LNCaP clone FGC (cell line): ENCODE measurements at regions not wholly inside any gene's neighbourhood (a gene's known extent, or its start where the extent isn't known, plus 50 kb on each side); places are given as distances from the start of the nearest gene placed in this dataset.

Experiments used
- DNase-seq: peaks from one replicate; pipeline ENCODE4 v3.0.0-alpha.2; 2011; ENCODE audit warnings: low read depth
- H3K4me3 ChIP-seq: 2 replicates; pipeline ENCODE4 v1.5.1; 2011; ENCODE audit warnings: mild to moderate bottlenecking, low read depth, low read length, control low read depth
- TF ChIP-seq, protein P1 (sequence below): IDR thresholded peaks from 2 replicates; pipeline ENCODE4 v1.5.1; 2012; ENCODE audit warnings: mild to moderate bottlenecking; ENCODE audit not compliant: control insufficient read depth, insufficient read depth; ENCODE audit errors: extremely low read depth

DNA sequence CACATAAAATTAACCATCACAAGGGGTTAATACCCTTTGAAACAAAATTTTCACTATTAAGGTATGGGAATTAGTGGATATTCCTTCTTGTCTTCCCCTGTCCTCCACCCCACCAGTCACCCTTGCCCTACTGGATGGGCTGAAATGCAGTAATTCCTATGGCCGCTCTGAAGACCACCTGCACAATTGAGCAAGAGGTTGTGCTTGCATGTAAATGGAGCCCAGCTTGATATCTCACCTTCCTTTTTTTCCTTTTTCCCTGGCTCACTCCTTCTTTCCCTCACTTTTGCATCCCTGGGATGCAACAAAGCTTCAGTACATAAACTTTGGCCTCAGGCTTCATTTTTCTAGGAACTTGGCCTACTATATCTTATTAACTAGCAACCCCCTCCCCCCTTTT lies 184.6 kb downstream of the SNX10 start:
- H3K4me3 ChIP-seq = no peak overlapping the region
- no peak for DNase-seq

GRCh38 chr7:26477381-26477990 lies 185.8 kb downstream of the SNX10 start:
- TF ChIP-seq, protein P1, sequence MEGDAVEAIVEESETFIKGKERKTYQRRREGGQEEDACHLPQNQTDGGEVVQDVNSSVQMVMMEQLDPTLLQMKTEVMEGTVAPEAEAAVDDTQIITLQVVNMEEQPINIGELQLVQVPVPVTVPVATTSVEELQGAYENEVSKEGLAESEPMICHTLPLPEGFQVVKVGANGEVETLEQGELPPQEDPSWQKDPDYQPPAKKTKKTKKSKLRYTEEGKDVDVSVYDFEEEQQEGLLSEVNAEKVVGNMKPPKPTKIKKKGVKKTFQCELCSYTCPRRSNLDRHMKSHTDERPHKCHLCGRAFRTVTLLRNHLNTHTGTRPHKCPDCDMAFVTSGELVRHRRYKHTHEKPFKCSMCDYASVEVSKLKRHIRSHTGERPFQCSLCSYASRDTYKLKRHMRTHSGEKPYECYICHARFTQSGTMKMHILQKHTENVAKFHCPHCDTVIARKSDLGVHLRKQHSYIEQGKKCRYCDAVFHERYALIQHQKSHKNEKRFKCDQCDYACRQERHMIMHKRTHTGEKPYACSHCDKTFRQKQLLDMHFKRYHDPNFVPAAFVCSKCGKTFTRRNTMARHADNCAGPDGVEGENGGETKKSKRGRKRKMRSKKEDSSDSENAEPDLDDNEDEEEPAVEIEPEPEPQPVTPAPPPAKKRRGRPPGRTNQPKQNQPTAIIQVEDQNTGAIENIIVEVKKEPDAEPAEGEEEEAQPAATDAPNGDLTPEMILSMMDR = no peak
- H3K4me3 ChIP-seq = no peak overlapping the region
- no peak for DNase-seq

More for the DNA sequence above, 184.6 kb downstream of the SNX10 start:
- TF ChIP-seq, protein P1 = no peak

DNA sequence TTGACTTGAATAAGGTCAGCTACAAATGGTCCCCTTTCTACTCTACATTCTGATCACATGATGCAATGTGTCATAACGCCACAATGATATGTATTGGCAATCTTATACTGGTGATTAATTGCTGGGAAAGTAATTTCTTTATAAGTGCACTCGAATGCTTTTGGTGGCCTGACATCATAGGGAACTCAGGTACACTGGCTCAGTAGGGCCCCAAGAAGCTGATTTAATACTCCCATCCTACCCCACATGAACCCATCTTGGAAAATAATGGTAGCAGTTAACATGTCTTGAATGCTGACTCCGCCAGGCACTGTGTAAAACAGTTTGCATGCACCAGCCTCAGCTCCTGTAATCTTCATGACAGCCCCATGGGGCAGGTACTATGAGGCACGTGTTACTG lies 186.9 kb downstream of the SNX10 start:
- TF ChIP-seq, protein P1 = no peak
- no peak for DNase-seq
- H3K4me3 ChIP-seq = no peak overlapping the region

- DNase-seq = no peak
- TF ChIP-seq, protein P1 = no peak
Observed at GRCh38 chr7:26479581-26479980, 187.9 kb downstream of the SNX10 start.

DNA sequence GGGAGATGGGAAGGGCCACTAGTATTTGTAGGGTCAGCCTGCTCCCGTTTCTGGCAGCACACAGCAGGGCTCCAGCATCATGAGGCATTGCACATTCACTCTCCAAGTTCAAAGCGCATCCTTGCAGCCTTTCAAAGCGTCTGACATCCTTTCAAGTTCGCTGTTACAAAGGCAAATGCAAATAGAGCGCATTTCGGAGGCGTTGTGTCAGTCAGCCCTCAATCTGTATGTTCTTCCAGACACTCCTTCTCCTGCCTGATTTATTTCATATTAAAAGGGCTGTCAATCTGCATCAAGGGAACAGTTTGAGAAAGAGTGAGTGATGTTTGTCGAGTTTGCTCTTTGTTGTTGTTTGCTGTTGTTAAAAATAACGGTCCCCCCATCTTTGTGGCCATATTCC lies 188.5 kb downstream of the SNX10 start:
- no peak overlapping the region for H3K4me3 ChIP-seq
- TF ChIP-seq, protein P1 = no peak

More at GRCh38 chr7:26479581-26479980, 187.9 kb downstream of the SNX10 start:
- no peak overlapping the region for H3K4me3 ChIP-seq

DNA sequence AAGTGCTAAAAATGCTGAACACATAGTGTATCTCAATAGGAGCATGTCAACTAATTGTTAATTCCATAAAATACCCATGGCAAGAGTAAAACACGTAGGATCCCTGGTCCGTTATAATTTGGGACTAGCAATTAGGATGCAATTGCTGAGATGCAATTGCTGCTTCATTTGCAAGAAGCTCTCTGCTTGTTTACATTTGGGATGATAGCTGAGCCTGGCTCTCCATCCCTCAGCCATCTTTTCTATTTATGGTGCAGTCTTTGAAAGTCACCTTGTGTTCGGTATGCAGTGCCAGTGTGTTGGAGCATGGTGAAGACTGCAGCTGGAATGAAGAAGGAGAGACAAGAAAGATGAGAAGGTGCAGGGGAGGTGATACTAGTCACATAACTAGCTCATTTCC lies 191.3 kb downstream of the SNX10 start:
- DNase-seq = no peak
- TF ChIP-seq, protein P1 = no peak
- H3K4me3 ChIP-seq = no peak overlapping the region

More for the DNA sequence above, 188.5 kb downstream of the SNX10 start:
- no peak for DNase-seq

- TF ChIP-seq, protein P1 = no peak
- H3K4me3 ChIP-seq = no peak overlapping the region
- DNase-seq = no peak
Observed at GRCh38 chr7:26483843-26484242, 192.2 kb downstream of the SNX10 start.
